Endometrial microvascular endothelial cells (primary cell): ENCODE measurements at regions not wholly inside any gene's neighbourhood (a gene's known extent, or its start where the extent isn't known, plus 50 kb on each side); places are given as distances from the start of the nearest gene placed in this dataset.
"Not testable (repeated sequence)": the region's sequence is repeated elsewhere in the genome, so short reads cannot be mapped to it uniquely, and the experiment has no call there.

Experiments
- in situ Hi-C: cut with HindIII; loops from 2 replicates; pipeline ENCODE4 v1.10.0; 2017; ENCODE audit warnings: low sequenced_read_pairs, low pct_unique_long_range_greater_than_20kb; ENCODE audit errors: inconsistent ontology term

DNA sequence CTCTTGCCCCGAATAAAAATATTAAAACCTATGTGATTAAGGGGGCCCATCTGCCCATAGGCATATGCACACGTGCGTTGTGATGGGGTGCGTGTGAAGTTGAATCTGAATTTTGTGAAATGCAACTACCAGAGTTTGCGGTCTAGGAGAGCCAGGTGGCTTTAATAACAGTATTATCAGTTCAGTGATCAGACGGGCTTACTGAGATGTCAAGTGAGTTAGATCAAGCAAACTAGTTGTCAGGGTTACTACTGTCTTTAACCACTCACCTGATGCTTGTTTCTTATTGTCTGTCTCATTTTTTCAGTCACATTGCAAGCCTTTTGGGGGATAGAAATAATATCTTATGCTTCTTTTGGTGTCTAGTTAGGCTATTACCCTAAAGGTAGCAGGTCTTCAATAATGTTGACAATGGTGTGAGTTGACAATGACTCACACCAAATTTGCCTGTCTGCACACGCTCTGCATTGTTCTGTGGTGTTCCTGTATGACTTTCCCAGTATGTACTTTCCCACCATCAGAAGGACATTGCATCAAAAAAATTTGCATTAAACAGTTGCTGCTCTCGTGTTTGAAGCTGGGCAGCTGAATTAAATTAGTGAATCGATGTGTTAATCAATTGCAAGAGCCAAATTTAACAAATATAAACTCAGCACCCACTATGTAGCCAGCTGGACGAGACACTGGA, 103.1 kb upstream of the NAA20 start:
- in situ Hi-C loops, result no loop called here

DNA sequence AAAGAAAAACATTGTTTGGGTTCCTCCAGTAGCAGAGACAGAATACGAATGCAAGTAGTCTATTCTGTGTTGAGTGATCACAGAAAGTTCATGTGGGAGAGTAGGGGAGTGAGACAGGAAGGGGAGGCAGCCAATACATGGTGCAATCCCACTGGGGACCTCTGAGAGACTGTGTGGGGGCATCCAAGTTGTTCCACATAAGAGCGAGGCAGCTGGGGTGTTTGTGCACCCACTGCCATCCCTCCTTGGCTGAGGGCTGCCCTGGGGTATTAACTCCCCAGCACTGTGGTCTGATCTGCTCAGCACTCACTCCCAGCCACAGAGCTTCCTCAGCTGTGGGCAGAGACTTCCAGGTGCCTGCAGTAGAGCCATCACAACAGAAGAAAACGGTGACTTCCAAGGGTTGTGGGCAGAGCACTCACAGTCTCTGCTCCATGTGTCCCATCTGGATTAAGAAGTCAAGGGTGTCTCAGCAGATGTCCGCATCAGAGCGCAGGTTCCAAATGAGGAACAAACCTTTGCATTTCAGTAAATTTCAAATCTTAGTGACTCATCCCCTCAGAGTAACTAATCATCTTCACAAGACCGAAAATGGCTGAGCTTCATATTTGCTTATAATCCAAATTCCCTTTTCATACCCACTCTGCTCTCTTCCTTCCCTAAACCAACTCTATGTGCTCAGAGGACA, 101.9 kb upstream of the NAA20 start:
- in situ Hi-C loops, result no loop called here

DNA sequence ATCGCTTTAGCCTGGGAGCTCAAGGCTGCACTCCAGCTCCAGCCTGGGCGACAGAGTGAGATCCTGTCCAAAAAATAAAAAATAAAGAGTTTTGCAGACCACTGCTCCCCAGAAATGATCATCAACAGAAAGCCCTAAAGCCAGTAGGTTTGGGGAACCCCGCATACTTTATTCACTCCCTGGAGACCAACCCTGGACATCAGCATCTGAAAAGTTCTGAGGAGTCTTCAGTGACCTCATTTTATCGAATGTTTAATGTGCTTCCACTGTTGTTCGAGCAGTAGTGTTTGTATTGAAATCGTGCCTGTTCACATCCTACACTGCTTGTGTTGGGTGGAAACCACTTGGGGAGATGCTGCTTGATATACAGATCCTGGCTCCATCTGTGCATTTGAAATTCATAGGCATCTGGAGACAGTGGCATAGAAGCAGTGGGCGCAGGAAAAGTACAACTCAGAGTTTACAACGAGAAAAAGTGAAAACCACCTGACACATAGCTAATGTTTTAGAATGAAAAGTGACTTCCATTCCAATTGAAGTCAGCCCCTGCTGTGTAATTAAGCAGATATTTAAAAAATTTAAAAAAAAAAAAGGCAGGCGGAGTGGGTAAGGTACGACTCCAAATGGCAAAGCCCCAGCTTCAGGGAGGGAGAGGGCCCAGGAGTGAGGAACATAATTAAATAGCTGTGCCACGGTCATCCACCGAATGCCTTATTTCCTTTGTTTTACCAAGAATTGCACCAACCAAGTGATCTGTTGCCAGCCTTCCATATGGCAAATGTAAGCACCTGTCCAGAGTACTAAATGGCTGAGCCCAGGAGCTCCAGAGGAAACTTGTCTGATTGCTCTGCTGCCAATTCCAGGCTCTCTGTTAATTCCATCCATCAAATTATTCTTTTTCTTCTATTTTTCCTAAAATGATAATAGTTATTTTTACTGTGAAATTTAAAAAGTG, 100.4 kb upstream of the NAA20 start:
- in situ Hi-C loops, result no loop called here

DNA sequence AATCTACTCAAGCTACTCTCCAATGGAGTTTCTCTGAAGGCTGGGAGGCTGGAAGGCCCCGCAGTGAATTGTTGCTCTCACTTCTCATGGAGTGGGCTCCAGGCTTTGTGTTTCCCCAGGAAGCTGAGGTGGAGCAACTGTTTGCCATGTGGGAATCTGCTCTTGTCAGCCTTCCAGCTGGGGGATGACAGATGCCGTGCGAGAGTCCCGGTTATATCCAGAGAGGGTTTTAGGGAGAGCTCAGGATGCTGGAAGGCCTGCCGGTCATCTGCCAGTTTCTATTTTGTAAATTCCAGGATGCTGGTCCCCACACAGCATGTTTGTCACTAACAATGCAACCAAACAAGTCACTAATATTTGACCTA, 98.2 kb upstream of the NAA20 start:
- in situ Hi-C loops, result no loop called here

DNA sequence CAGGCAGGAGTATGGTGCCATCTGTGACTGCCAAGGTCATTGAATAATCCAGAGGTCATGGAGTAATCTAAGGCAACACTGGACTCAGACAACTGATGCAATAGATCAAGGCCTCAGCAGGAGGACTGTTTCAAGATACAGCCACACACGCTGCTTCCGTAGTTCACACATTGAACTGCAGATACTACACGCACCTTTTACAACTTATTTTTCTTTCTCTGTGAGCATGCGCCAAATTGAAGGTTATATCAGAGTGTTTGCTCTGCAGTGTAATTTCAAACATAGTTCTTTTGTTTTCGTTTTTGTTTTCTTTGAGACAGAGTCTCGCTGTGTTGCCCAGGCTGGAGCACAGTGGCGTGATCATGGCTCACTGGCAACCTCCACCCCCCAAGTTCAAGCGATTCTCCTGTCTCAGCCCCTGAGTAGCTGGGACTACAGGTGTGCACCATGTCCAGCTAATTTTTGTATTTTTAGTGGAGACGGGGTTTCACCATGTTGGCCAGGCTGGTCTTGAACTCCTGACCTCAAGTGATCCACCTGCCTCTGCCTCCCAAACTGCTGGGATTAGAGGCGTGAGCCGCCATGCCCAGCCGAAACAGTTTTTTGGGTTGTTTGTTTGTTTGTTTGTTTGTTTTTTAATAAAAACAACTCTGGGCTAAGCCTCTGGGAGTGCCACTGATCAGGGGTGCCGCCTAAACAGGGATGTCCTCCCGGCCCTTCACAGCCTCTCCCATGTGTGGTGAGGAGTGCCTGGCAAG, 96.6 kb upstream of the NAA20 start:
- in situ Hi-C loops, result no loop called here

DNA sequence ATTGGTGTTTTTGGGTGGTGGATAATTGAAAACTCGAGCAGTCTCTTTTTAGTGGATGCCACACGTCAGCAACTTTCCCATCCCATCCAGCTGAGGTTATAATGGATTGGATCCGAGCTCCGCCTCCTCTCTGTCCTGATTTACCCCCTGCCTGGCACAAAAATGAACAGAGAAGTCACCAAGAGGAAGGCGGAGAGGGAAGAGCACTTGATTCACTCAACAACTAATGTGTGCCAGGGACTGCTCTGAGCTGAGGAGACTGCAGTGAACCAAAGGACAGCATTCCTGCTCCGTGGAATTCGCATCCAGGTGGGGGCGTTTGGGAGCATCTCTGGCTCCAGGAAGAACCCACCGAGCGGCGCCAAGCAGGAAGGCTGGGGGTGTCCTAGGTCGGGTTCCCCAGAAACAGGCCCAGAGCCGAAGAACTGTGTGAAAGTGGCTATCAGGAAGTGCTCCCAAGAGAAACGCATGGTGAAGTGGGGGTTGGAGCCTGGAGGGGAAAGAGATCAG, 95.8 kb upstream of the NAA20 start:
- in situ Hi-C loops, result no loop called here

DNA sequence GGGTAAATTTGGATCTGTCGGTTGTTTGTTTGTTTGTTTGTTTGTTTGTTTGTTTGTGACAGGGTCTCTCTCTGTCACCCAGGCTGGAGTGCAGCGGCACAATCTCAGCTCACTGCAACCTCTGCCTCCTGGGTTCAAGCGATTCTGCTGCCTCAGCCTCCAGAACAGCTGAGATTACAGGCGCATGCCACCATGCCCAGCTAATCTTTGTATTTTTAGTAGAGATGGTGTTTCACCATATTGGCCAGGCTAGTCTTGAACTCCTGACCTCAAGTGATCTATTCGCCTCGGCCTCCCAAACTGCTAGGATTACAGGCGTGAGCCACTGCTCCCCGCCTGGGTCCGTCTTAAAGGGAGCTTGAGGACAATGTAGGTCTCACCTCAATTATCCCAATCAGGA, 95.3 kb upstream of the NAA20 start:
- in situ Hi-C loops, result not testable (repeated sequence)

DNA sequence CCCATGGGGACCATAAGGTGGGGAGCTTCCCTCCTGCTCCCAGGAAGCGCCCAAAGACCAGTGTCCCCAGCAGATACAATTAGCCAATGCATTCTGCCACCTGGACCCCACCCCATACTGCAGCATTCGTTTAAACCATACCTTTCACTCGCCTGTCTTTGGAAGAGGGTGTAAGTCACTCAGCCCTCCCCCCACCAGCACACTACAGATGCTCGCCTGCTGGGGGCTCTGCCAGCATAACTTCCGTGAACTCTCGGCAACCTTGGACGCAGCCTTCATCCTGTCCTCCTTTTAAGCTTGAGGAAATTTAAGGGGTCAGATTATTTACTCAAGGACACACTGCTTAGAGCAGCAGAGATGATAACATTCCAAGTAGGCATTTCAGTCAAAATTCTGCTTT, 94.4 kb upstream of the NAA20 start:
- in situ Hi-C loops, result no loop called here

DNA sequence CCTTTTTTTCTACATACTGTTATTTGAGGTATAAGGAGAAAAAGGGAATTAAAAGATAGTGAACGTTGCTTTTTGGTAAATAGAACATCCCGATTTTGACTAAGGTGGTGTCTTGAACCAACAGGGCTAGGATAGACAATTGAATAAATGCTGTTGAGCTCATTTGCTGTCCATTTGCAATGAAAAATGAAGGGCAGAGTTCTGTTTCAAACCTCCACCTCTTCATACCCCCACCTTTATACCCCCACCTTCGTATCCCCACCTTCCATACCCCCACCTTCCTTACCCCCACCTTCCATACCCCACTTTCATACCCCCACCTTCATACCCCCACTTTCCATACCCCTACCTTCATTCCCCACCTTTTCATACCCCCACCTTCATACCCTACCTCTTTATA, 93.4 kb upstream of the NAA20 start:
- in situ Hi-C loops, result no loop called here

DNA sequence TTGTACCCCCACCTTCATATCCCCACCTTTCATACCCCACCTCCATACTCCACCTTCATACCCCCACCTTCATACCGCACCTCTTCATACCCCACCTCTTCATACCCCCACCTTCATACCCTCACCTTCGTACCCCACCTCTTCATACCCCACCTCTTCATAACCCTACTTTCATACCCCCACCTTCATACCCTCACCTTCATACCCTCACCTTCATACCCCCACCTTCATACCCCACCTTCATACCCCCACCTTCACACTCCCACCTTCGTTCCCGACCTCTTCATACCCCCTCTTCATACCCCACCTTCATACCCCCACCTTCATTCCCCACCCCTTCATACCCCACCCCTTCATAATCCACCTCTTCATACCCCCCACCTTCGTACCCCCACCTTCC, 92.9 kb upstream of the NAA20 start:
- in situ Hi-C loops, result no loop called here

DNA sequence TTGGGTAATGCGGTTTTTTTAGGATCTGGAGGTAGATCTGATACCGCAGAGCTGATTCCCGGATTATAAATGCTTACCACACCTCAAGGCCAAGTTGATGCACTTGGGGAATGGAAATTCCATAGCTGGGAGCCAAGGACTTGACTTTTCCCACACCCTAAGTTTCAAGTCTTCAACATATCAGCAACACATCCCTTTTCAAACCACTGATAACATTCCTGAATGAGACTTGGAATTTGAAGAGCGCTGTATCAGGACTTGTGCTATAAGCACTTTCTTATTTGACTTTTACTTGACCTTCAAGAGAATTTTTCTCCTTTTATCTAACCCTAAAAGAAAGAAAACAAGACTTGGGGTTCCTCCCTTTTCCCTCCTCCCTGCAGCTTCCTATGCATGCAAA, 90.6 kb upstream of the NAA20 start:
- in situ Hi-C loops, result no loop called here

DNA sequence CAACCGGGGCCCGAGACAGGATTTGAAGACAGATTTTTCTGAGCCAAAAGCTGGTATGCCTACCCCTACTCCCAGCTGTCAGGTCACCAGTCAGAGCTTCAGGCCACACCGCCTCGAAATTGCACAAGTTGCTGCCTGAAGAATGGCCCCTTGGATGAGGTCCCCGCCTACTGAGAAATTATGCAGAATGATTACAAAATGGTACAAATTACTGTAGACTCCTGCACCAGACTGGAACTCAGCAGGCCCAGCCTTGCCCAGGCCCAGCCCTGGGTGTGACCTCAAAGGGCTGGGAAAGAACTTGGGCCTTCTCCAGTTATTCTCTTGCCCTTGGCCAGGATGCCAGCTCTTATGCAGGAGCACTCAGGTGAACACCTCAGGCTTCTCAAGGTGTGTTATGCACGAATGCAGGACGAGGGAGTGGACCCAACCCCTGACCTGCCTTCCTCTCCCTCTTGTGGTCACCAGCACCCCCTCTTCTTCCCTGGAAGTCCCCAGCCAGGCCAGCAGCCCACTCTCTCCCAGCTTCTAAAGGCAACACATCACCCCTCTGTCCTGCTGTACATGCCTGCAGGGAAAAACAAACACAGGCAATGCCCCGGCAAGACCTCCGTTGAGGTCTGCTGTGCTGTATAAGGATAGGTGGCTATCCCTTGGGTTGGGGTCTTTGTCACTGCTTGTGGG, 88.7 kb upstream of the NAA20 start:
- in situ Hi-C loops, result no loop called here

DNA sequence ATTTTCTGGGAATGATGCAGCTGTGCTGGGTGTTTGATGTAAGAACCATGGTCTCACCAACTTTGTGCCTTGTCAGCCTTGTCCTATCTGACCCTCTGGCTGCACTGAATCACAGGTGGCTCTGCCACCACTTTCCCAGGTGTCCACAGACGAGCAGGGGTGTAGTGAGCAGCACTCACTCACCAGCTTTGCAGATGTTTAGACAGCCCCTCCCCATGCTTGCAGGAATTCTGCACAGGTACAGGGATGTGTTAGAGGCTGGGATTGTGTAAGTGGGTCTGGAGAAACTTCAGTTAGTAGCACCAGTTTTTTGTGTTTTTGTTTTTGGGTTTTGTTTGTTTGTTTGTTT, 88.2 kb upstream of the NAA20 start:
- in situ Hi-C loops, result no loop called here

DNA sequence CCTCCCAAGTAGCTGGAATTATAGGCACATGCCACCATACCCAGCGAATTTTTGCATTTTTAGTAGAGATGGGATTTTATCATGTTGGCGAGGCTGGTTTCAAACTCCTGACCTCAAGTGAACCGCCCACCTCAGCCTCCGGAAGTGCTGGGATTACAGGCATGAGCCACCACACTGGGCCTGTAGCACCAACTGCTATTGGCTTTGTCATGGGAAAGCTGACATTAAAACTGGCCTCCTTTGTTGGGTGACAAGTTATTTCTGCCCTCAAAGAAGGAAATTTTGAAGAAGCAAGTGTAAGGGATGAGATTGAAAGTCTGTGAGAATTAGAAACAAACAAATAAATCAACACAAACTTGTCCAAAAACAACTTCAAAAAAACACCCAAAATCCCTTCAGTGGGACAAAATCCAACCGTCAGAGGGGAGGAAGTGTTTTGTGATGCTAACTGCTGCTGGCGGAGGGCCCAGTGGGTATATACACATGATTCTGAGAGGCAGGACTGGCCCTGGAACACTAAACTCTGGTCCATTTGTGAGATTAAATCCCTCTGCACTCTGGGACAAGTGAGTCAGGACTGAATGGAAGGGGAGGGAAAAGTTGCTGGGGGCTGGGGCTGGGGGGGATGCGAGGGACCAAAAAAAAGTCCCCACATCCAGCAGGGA, 87.5 kb upstream of the NAA20 start:
- in situ Hi-C loops, result no loop called here

DNA sequence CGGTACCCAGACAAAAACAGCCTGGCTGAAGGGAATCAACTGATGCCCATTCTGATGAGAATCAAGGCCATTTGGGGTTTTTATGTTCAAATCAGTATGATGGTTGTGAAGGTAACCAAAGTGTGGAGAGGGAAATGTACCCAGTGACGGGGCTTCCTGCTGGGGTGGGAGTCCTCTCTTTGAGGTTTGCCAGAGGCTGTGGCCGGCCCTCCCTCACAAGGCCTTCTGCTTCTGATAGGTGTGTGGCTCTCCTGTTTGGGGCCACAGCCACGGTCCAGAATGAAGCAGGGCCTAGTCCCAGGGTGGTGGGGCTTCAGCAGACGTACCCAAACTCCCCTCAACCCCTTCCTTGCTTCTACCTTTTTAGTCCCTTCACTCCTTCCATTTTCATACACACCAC, 86.7 kb upstream of the NAA20 start:
- in situ Hi-C loops, result no loop called here

DNA sequence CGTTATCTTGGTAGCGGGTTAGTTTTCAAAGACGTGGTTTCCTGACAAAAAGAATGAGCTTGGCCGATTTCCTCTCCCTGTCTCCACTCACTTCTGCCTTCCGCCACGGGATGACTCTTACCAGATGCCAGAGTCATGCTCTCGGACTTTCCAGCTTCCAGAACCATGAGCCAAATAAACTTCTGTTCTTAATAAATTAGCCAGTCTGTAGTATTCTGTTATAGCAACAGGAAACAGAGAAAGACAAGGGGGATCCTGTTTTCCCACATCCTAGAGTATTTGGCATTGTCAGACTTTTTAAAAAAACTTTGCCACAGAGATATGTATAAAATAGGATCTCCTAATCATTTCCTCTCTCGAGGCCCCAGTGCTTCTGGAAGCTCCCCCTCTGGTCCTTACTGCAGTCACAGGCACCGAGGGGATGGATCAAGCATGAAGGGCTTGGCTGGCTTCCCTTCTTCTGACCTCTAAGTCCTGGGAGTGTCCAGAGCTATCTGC, 84.9 kb upstream of the NAA20 start:
- in situ Hi-C loops, result no loop called here

DNA sequence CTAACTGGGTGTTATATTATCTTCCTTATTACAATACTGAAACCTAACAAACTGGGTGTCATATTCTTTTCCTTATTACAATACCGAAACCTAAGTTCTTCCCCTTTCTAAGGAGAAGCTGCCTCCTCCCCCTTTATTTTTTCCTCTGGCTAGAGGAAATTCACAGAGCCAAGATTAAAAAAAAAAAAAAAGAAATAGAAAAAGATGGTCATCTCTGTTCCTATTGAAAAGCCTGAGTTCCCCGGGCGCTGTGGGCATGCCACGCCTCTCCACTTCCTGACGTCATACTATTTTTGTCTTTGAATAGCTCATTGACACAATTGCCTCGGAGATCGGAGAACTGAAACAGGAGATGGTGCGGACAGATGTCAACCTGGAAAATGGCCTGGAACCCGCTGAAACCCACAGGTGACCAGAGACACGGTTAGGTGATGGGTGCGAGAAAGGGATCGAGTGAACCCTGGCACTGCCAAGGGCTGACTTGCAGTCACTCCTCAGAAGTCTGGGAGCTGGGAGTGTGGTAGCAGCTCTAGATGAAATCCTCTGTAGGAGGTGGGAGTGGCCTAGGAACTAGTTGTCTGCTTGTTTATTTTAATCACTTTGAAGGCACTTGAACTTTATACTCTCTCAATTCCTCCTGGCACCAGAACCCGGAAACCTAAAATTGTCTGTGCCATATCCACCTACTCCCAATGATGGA, 82.2 kb upstream of the NAA20 start:
- in situ Hi-C loops, result no loop called here
